NOMO-1 treated with DMSO at 0.1 percent for 48 hours (cell line): ENCODE measurements at regions not wholly inside any gene's neighbourhood (a gene's known extent, or its start where the extent isn't known, plus 50 kb on each side); places are given as distances from the start of the nearest gene placed in this dataset.

Experiments used
- DNase-seq: peaks from one replicate; lab custom pipeline; 2025; ENCODE audit not compliant: unreplicated experiment; lab: John Stamatoyannopoulos, UW

DNA sequence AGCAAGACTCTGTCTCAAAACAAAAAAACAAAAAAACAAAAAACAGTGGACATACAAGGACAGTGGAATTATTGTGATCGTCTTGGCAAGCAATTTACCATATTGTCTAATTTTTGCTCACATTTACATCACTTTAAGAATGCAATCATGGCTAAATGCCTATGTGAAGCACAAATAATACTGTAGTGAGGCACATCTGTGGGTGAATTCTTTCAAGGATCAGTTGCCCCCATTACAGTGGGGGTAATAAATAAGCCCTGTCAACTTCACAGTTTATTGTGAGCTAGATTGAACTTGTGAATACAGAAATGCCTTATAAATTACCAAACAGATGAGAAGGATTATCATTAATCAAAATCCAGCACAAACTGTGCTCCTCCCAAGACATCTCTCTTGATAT lies 150.2 kb upstream of the PAPPA start:
- no peak for DNase-seq

DNA sequence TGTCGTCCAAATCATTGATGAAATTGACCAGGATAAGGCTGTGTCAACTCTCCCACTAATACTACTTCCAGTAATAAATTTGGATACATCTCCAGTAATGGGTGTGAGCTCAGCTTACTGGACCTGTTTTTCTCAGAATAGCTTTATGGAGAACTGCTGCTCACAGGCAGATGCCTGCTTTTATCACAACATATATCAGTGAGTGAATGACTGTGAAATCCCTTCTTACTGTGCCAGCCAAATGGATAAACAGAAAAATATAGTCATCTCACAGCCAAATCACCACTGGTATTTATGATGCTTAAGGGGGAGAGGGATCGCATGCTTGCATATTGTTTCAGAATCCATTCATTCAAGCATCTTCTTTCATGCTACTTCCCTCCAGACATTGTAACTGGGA lies 148.4 kb upstream of the PAPPA start:
- DNase-seq, result no peak

DNA sequence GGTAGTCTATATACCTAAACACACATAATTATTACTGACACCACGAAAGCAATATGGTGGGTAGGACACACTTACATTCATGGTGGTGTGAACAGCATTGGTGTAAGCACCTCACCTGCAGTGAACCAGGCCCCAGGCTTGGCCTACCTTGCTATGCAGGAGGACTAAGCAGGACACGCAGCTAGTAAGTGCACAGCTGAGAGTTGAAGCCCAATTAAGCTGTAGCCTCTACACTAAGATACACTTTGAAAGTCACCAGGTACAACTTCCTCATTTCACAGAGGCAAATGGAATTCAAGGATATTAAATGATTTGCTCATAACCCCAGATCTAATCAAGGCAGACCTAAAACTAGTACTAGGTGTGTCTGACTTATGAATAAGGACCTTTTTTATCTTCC lies 145.8 kb upstream of the PAPPA start:
- DNase-seq, result no peak

DNA sequence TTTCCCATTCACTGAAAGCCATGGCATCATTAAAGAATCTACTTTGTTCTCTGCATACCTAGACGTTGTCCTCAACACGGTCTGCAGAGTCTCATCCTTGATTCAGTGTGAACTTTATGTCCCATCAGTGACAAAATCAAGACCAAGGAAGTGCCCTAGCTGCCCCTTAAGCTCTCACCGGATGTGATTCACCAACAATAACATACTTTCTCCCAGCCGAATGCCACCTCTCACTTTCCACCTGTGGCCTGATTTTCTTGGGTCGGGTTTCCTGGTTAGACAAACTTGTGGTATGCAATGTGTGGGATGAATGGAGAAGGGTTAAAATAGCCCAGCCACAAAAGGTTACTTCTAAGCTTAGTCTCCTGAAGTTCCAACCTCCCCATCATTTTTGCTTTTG lies 145.3 kb upstream of the PAPPA start:
- DNase-seq, result no peak

DNA sequence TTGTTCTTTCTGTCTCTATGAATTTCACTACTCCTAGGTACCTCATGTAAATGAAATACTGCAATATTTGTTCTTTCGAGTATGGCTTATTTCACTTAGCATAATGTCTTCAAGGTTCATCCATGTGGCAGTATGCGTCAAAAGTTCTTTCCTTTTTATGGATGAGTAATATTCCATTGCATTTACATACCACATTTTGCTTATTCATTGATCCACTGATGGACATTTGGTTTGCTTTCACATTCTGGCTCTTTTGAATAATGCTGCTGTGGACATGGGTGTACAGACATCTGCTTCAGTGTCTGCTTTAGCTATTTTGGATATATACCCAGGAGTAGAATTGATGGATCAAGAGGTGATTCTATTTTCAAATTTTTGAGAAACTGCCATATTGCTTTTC lies 144.2 kb upstream of the PAPPA start:
- no peak for DNase-seq

DNA sequence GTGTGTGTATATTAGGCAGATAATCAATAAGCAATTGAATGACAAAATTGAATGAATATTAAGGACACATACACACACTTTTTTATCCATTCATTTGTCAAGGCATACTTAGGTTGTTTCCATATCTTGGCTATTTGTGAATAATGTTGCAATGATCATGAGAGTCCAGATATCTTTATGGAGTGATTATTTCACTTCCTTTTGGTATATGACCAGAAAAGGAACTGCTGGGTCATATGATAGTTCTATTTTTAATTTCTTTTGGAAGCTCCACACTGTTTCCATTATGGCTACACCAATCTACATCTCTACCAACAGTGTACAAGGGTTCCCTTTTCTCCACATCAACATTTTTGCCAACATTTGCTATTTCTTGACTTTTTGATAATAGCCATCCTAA lies 137.7 kb upstream of the PAPPA start:
- no peak for DNase-seq

DNA sequence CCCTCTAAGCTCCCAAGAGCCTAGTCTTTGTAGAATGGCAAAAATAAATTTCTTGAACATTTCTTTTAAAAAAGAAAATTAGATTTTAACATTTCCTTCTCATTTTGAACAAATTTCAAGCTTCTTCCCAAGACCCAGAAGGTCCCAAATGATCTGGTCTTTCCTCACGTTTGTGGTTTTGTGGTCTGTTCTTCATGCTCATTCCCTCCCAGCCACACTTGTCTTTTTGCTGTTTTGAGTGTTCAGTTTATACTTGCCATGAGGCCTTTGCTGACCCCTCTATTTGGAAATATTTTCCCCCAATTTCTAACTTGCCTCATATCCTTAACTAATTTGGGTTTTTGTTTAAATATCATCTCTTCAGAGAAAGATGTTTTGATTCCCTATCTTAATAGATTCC lies 133.4 kb upstream of the PAPPA start:
- DNase-seq, result no peak

DNA sequence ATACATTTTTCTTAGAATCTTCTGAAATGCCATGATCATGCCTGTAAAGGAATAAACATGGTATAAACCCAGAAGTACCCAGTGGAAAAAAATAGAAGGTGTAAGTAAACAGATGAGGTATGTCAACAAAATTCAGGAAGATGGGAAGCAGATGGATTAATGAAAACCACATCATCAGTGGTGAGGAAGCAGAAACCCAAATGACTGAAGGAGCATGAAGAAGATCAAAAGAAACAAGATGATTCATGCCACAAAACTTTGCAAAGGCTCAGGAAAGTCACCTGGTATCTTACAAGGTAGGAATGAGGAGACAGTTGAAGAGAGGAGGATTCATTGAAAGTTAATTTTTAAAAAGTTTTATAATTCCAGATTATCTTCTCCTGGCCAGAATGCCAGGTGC lies 132.8 kb upstream of the PAPPA start:
- DNase-seq, result no peak

DNA sequence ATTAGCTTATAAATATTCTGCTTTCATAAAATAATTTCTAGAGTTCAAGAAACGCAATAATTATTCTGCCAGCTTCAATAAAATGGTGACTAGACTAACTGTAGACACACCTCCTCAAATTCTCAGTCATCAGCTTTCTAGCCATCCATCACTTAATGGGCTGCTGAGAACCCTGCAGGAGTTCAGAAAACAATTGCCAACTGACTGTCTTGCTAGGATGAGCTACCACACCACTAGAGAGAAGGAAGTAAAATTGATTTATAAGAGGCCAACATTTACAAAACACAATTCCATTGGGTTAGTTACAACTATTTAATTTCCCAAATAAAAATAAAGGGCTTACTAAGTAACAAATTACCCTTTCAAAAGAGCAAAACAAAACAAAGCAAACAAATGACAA lies 126.5 kb upstream of the PAPPA start:
- no peak for DNase-seq

DNA sequence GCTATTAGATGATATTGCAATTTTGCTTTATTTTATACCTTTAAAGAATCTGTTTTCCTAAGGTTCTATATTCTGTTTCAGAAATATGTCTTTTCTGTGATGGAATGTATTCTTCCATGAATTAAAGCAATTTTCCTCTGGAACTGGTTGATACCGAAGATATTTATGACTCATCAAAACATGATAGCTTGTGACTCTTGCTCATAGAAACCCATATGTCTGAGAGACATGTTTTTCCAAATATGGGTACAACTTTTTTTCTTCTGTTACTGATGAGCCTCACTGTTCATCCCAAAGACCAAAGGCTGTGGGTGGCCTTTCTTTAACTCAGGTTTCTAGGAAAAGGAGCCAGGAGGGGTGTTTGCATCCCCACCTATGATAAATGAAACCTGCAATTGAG lies 126.1 kb upstream of the PAPPA start:
- no peak for DNase-seq

DNA sequence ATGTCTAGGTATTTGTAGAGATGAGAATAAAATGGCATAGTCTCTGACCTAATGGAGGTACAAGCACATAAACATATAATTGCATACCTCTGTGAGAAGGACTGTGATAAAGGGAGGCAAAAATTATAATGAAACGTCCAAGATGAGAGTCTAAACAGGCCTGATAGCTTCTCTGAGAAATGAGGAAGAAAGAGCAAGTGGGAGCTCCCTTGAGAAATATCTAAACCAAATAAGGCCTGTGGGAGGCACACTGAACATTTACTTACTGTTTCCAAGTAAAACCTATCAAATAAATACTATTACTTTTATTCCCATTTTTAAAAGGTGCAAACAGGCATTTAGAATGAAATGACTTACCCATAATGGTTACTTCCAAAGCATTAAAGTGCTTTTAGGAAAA lies 125.6 kb upstream of the PAPPA start:
- no peak for DNase-seq

DNA sequence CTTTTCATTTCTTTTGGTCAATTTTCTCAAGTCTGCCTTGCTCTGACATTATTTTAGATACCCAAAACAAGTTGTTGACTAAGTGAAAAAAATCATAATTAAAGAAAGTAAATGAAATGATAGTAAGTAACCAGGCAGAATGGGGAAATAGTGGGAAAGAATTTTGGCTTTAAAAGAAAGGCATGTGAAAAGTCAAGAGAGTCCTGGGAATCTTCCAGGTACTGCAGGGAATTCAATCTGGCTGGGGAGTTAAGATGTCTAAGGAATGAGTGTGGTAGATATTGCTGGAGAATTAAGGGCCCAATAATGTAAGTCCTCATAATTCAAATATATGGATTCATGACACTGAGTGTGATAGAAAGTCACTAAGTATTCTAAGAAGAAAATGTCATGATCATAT lies 123.1 kb upstream of the PAPPA start:
- DNase-seq, result no peak

DNA sequence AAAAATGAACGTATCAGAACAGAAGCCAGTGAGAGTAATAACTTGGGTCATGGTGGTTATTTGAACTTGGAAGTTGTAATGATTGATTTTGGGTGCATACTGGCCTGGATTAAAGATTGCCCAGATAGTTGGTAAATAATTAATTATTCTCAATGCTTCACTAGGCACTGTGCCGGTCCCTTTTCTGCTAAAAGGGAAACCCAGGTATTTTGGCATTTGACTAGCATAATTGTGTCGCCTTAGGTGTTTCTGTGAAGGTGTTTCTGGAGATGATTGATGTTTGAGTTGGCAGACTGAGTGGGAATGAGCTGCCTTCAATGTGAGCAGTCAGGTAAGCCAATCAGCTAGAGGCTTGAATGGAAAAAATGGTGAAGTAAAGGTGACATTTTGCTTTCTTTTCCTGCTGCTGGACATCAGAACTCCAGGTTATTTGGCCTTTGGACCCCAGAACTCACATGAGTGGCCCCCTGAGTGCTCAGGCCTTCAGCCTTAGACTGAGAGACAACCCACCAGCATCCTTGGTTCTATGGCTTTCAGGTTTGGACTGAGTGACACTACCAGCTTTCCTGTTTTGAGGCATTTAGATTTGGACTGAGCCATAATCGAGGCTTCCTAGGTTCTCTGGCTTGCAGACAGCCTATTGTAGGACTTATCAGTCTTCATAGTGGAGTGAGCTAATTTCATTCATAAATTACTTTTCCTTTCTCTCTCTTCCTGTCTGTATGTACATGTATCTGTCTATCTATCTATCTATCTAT lies 120.7 kb upstream of the PAPPA start:
- DNase-seq, result no peak

DNA sequence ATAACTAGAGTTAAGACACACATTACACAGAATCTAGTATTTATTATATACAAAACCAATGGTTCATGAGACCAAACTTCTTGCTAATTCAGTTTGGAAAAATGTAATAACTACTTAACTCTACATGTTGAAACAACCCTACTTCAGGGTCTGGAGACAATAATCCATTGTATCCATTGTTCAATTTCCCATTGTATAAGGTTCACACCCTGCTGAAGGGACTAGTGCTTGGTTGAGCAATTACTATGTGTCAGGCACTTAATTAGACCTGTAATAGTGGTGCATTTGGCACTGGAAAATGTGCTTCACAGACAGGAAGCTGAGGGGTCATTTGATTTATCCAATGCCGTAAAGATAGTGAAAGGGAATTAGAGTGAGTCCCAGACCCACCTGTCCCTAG lies 114.3 kb upstream of the PAPPA start:
- no peak for DNase-seq

DNA sequence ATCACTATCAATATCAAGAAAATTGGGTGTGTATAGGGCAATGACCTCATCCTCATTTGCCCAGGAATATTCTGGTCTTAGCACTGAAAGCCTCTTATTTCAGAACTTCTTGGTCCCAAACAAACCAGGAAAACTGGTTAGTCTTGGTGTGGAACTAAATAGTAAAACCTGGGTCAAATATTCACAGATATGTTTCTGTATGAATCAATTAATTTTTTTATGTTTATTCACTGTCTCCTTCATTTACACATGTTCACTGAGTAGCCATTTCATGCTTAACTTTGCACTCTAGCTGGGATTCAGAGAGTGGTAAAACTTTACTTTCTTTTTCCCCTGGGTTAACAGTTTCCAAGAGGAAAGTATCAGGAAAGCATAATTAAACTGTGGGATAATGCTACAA lies 113.7 kb upstream of the PAPPA start:
- DNase-seq, result no peak

DNA sequence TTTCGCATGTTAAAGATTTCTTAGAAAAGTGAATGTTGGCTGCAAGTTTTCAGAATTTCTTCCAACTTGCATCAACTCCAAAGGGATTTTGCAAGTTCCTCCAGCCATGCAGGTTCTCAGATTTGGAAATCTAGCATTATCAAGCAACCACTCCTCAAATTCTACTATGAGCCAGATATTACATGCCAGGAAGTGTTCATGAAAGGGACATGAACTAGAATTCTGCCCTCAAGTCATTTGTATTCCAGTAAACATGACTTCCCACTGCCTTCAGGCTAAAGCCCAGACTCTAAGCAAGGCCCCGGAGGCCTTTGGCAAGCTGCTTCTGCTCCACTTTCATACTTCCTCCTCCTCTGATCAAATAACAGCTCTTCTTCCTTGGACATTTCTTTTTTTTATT lies 111.3 kb upstream of the PAPPA start:
- DNase-seq, result no peak

DNA sequence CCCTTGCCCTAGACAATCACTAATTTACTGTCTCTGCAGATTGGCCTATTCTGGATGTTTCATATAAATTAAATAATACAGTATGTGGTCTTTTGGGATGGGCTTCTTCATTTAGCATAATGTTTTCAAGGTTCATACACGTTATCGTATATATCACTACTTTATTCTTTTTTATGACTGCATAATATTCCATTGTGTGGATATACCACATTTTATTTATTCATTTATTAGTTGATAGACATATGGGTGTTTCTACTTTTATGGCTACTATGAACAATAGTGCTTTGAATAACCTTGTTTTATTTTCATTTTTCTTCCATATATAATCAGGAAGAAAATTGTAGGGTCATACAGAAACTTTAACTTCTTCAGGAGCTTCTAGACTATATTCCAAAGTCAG lies 108.5 kb upstream of the PAPPA start:
- DNase-seq, result no peak

DNA sequence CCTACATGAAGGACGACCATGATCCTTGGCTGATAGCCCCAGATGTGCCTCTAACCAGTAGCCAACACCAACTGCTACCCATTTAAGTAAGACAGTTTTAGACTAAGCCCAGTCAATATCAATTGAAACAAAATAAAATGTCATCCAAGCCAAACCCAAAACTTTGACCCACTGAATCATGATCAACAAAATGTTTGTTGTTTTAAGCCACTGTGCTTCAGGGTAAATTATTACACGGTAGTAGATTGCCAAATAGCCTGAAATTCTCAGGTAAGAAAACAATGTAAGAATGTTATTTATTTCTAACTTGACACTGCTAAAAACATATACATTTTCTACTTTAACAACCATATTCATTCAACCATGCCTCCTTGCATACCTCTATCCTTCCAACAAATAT lies 105.5 kb upstream of the PAPPA start:
- no peak for DNase-seq

DNA sequence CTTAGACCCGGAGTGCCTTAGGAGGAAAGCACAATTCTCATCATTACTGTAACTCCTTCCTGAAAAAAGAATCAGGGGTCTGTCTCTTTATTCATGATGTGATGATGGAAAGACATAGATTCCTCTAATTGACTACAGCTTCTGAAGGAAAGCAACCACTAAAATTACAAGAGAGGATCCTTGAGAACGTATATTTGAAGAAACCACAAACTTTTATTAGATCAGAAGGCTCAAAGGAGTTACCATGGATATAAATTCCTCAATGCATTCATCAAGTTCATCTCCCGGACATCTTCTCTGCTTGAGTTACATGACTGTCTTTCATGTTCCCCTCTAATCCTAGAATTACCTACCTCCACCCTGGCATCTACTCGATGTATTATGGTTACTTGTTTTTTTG lies 104.1 kb upstream of the PAPPA start:
- DNase-seq, result no peak

DNA sequence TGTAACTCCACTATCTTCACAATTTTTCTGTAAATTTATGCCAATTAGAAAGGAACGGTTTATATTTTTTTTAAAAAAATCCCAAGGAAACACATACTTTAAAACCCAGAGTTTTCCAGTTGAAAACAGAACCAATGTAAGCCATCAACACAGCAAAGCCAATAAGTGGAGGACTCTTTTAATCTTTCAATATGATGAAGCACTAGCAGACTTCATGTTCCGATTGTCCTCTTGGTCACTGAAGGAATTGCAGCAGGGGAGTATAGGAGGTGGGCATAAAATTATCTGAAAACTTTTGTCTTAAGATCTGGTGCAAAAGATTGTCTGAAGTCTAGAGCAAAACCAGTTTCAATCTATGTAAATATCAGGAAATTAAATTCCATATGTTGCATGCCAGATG lies 102.1 kb upstream of the PAPPA start:
- DNase-seq, result no peak

DNA sequence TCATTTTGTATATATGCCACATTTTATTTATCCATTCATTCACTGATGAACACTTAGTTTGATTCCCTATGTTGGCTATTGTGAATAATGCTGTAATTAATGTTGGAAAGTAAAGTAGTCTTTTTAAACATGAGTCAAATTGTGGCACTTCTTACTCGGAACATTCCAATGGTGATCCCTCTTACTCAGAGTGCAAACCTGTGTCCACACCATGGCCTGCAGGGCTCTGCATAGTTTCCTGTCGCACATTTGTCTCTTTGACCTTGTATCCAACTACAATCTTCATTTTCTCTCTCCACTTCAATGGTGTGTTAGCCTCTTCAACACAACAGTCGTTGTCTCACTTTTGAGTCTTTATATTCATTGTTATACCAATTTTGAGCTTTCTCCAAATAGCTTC lies 98.1 kb upstream of the PAPPA start:
- DNase-seq, result no peak

DNA sequence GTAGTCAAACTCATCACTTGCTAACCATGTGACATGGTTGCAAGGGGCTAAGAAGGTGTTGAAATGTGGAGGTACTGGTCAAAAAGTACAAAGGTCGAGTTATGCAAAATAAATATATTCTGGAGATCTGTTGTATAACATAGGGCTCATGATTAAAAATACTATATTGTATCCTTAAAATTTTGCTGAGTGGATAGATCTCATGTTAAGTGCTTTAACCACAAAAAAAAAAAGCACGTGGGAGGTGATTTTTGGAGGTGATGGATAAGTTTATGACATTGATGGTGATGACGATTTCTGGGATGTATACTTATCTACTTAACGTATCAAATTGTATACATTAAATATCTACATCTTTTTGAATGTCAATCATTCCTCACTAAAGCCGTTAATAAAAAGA lies 96.2 kb upstream of the PAPPA start:
- no peak for DNase-seq

DNA sequence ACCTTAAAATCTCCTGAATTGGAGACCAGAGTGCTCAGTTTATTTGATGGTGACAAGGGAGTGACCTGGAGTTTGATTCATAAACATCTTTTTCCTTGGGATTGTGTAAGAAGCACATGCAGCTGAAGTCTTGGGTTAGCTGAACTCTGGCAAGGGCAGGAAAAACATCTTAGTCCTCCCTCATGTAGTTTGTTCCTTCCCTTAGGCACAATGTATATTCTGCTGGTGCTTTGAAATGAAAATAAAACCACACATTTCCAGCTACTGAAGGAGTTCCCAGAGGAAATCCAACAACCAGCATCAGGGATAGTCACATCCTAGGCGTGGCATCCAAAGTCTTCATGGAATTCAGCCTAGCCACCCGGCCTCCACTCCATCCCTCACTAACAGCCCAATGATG lies 95.2 kb upstream of the PAPPA start:
- no peak for DNase-seq

DNA sequence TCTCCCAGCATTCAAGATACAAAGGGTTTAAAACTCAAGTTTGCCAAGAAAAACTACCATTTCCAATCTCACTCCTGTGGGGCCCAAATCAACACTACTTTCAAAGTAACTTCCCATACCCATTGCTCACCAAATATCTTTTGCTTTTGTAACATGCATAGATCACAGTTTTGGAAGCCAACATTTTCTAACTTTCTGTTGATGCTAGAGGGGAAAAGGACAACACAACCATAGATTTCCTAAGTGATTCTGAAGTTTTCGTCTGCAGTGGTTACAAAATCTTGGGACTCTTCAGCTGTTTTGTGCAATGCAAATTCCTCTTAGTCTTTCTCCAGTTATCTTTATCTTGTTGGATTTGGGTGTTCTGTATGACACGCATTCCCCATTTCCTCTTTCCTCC lies 94.1 kb upstream of the PAPPA start:
- DNase-seq, result no peak
